GM12865 (cell line): ENCODE measurements at regions not wholly inside any gene's neighbourhood (a gene's known extent, or its start where the extent isn't known, plus 50 kb on each side); places are given as distances from the start of the nearest gene placed in this dataset.
A peak's percentile ranks its signal among the peaks of the same experiment; 100 is the strongest.

ENCODE experiments used
- DNase-seq: peaks from one replicate; pipeline ENCODE4 v3.0.0; 2010; ENCODE audit warnings: low read depth
- H3K4me3 ChIP-seq: 2 replicates; pipeline ENCODE4 v1.5.1; 2011; ENCODE audit warnings: mild to moderate bottlenecking, low read depth, low read length, control low read depth
- TF ChIP-seq, protein P1 (sequence below): IDR thresholded peaks from 2 replicates; pipeline ENCODE4 v1.5.1; 2011; ENCODE audit warnings: low read length, control low read depth, low read depth, inconsistent platforms; ENCODE audit not compliant: insufficient read depth; ENCODE audit errors: missing control alignments

- H3K4me3 ChIP-seq = no peak overlapping the region
- DNase-seq = no peak
- TF ChIP-seq, protein P1, sequence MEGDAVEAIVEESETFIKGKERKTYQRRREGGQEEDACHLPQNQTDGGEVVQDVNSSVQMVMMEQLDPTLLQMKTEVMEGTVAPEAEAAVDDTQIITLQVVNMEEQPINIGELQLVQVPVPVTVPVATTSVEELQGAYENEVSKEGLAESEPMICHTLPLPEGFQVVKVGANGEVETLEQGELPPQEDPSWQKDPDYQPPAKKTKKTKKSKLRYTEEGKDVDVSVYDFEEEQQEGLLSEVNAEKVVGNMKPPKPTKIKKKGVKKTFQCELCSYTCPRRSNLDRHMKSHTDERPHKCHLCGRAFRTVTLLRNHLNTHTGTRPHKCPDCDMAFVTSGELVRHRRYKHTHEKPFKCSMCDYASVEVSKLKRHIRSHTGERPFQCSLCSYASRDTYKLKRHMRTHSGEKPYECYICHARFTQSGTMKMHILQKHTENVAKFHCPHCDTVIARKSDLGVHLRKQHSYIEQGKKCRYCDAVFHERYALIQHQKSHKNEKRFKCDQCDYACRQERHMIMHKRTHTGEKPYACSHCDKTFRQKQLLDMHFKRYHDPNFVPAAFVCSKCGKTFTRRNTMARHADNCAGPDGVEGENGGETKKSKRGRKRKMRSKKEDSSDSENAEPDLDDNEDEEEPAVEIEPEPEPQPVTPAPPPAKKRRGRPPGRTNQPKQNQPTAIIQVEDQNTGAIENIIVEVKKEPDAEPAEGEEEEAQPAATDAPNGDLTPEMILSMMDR = no peak
Measured at GRCh38 chr14:66197276-66197675, 288.9 kb upstream of the CCDC196 start.

- TF ChIP-seq, protein P1 = no peak
- no peak overlapping the region for H3K4me3 ChIP-seq
- DNase-seq = peak; percentile 3
Measured at GRCh38 chr14:66206554-66206953, 279.6 kb upstream of the CCDC196 start.

DNA sequence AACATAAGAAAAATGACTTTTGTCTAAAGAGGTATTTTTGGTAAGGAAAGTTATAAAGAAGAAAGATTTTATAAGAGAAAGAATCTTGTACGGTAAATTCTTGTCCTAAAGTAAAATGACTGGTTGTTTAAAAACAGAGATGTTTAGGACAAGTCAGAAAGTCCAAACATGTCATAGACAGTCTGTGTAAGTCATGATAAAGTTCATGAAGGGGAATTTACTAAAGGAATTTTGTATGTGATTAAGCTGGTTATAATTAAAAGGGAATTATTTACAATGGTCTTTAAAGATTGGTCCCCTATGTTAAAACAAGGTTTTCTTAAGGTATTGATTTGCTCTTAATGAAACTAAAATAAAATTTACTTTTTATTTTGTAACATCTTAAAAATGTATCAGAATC lies 269.4 kb upstream of the CCDC196 start:
- no peak for DNase-seq
- no peak overlapping the region for H3K4me3 ChIP-seq
- TF ChIP-seq, protein P1 = no peak

DNA sequence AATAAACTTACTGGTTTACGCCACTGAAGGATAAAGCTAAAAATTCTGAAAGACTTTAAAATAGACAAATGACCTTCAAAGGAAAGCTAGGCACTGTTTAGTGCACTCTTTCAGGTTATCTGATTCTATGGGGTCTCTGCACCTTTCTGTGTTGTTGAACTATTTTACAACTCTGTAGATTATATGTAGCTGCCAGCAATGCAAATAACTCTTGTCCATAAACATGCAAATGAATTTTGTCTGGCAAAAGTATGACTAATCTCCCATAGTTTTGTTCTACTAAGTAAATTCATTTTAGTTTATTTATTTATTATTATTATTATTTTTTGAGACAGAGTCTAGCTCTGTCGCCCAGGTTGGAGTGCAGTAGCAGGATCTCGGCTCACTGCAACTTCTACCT lies 266.3 kb upstream of the CCDC196 start:
- no peak for DNase-seq
- H3K4me3 ChIP-seq = no peak overlapping the region
- TF ChIP-seq, protein P1 = no peak

GRCh38 chr14:66224492-66225178 lies 261.5 kb upstream of the CCDC196 start:
- TF ChIP-seq, protein P1 = no peak
- H3K4me3 ChIP-seq = no peak overlapping the region
- DNase-seq = no peak

GRCh38 chr14:66225337-66225736 lies 260.8 kb upstream of the CCDC196 start:
- no peak for DNase-seq
- TF ChIP-seq, protein P1 = no peak
- H3K4me3 ChIP-seq = no peak overlapping the region

GRCh38 chr14:66228267-66228970 lies 257.8 kb upstream of the CCDC196 start:
- peak; percentile 14 for DNase-seq
- TF ChIP-seq, protein P1 = no peak
- no peak overlapping the region for H3K4me3 ChIP-seq
